MM.1S (cell line): ENCODE measurements at regions not wholly inside any gene's neighbourhood (a gene's known extent, or its start where the extent isn't known, plus 50 kb on each side); places are given as distances from the start of the nearest gene placed in this dataset.

Experiments used
- DNase-seq: peaks from one replicate; pipeline ENCODE4 v3.0.0-alpha.2; 2015
- H2AFZ ChIP-seq: fragments of 300-600 bp; sonication (generic); 2 replicates; pipeline ENCODE4 v1.6.0; 2016; ENCODE audit warnings: antibody characterized with exemption, low read length
- H3F3A ChIP-seq: fragments of 300-600 bp; sonication (generic); 2 replicates; pipeline ENCODE4 v1.6.1; 2016; ENCODE audit warnings: mild to moderate bottlenecking, antibody characterized with exemption, low read length, moderate library complexity, mixed read lengths; ENCODE audit not compliant: insufficient read depth
- H3K27ac ChIP-seq: fragments of 300-600 bp; sonication (generic); 2 replicates; pipeline ENCODE4 v1.5.1; 2016; ENCODE audit warnings: mild to moderate bottlenecking, low read length
- H3K27me3 ChIP-seq: fragments of 300-600 bp; sonication (generic); replicated peaks from 2 replicates; pipeline ENCODE4 v1.6.0; 2016; ENCODE audit warnings: low read length; ENCODE audit not compliant: insufficient read depth
- H3K36me3 ChIP-seq: fragments of 300-600 bp; sonication (generic); replicated peaks from 2 replicates; pipeline ENCODE4 v1.6.1; 2016; ENCODE audit warnings: mild to moderate bottlenecking, low read length, mixed read lengths; ENCODE audit not compliant: insufficient read depth
- H3K4me1 ChIP-seq: fragments of 300-600 bp; sonication (generic); 2 replicates; pipeline ENCODE4 v1.6.1; 2016; ENCODE audit warnings: low read length, mixed read lengths
- H3K4me2 ChIP-seq: fragments of 300-600 bp; sonication (generic); 2 replicates; pipeline ENCODE4 v1.6.0; 2016; ENCODE audit warnings: low read depth, low read length
- H3K4me3 ChIP-seq: fragments of 300-600 bp; sonication (generic); 2 replicates; pipeline ENCODE4 v1.5.1; 2016; ENCODE audit warnings: low read length, mixed read lengths
- H3K79me2 ChIP-seq: fragments of 300-600 bp; sonication (generic); 2 replicates; pipeline ENCODE4 v1.6.1; 2016; ENCODE audit warnings: mixed run types, low read length, mixed read lengths
- H3K9ac ChIP-seq: fragments of 300-600 bp; sonication (generic); 2 replicates; pipeline ENCODE4 v1.6.1; 2016; ENCODE audit warnings: low read length, mixed read lengths
- H3K9me2 ChIP-seq: fragments of 300-600 bp; sonication (generic); replicated peaks from 2 replicates; pipeline ENCODE4 v1.6.1; 2016; ENCODE audit warnings: mild to moderate bottlenecking, low read length, mixed read lengths; ENCODE audit not compliant: insufficient read depth
- H3K9me3 ChIP-seq: fragments of 300-600 bp; sonication (generic); replicated peaks from 2 replicates; pipeline ENCODE4 v1.6.1; 2016; ENCODE audit warnings: mild to moderate bottlenecking, low read length, mixed read lengths; ENCODE audit not compliant: insufficient read depth
- H4K20me1 ChIP-seq: fragments of 300-600 bp; sonication (generic); 2 replicates; pipeline ENCODE4 v1.6.1; 2016; ENCODE audit warnings: mild to moderate bottlenecking, low read length, moderate library complexity, mixed read lengths; ENCODE audit not compliant: insufficient read depth
- EZH2 ChIP-seq: fragments of 300-600 bp; sonication (generic); optimal IDR thresholded peaks from 2 replicates; pipeline ENCODE3; 2017; ENCODE audit warnings: low read depth, mild to moderate bottlenecking, antibody characterized with exemption, low read length, mixed read lengths
- EZH2phosphoT487 ChIP-seq: fragments of 300-600 bp; sonication (generic); IDR thresholded peaks from 2 replicates; pipeline ENCODE4 v1.6.1; 2018; ENCODE audit warnings: antibody characterized with exemption, low read length
- TF ChIP-seq, protein P1 (sequence below): fragments of 300-600 bp; sonication (generic); IDR thresholded peaks from 2 replicates; pipeline ENCODE4 v1.5.1; 2016; ENCODE audit warnings: antibody characterized with exemption, low read length, mixed read lengths

DNA sequence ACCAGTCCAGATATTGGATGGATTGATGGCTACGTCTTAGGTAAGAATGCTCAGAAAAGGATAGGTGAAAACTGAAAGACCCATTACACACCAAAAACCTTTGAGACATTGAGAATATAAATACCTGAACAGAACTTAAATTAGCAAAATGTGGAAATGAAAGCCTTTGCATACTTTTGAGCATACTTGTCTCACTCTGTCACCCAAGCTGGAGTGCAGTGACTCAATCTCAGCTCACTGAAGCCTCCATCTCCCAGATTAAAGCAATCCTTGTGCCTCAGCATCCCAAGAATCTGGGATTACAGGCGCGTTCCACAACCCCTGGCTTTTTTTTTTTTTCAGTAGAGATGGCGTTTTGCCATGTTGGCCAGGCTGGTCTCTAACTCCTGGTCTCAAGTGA is 695.3 kb downstream of the DACH1 start:
- Histone ChIP-seq H3K9me2 (no peaks in the 10 kb centered on the region), H3K9ac (no peak overlapping the region), H3K9me3 (no peaks in the 10 kb centered on the region), H3K36me3 (no peaks in the 10 kb centered on the region), H3K4me2 (no peak overlapping the region), H3F3A (no peaks in the 10 kb centered on the region), H3K79me2 (no peaks in the 10 kb centered on the region), H3K27ac (no peak overlapping the region), H3K4me1 (no peaks in the 10 kb centered on the region), H3K27me3 (no peaks in the 10 kb centered on the region), H2AFZ (no peak overlapping the region), H4K20me1 (no peaks in the 10 kb centered on the region), H3K4me3 (no peak overlapping the region)
- DNase-seq = no peak
- TF ChIP-seq, protein P1, sequence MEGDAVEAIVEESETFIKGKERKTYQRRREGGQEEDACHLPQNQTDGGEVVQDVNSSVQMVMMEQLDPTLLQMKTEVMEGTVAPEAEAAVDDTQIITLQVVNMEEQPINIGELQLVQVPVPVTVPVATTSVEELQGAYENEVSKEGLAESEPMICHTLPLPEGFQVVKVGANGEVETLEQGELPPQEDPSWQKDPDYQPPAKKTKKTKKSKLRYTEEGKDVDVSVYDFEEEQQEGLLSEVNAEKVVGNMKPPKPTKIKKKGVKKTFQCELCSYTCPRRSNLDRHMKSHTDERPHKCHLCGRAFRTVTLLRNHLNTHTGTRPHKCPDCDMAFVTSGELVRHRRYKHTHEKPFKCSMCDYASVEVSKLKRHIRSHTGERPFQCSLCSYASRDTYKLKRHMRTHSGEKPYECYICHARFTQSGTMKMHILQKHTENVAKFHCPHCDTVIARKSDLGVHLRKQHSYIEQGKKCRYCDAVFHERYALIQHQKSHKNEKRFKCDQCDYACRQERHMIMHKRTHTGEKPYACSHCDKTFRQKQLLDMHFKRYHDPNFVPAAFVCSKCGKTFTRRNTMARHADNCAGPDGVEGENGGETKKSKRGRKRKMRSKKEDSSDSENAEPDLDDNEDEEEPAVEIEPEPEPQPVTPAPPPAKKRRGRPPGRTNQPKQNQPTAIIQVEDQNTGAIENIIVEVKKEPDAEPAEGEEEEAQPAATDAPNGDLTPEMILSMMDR = no peak
- TF ChIP-seq EZH2phosphoT487 (no peak), EZH2 (no peak)

DNA sequence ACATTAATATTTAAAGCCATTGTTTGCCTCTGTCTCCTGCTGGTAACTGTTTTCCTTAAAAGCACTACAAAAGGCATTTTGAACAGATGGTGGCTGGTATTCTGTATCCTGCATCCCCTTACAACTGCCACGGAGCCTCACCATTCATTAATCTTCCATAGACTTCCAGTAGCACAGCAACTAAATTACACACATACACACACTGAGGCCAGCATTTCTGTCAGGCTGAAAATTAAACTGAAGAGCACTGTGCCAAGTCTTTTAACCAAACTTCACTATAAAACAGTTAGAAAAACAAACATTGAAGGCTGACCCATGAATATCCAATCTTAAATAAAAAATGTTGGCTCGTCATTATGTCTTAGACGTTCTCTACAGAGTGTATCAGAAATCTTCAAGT is 697.8 kb downstream of the DACH1 start:
- no peak overlapping the region for H3K27ac ChIP-seq
- DNase-seq = no peak
- H3K9ac ChIP-seq = no peak overlapping the region
- no peak overlapping the region for H3K4me3 ChIP-seq
- H3K4me2 ChIP-seq = no peak overlapping the region
- no peaks in the 10 kb centered on the region for H3K9me2 ChIP-seq
- H2AFZ ChIP-seq = no peak overlapping the region
- no peaks in the 10 kb centered on the region for H3K36me3 ChIP-seq
- H3K9me3 ChIP-seq = no peaks in the 10 kb centered on the region
- H3K27me3 ChIP-seq = no peaks in the 10 kb centered on the region
- H3F3A ChIP-seq = no peaks in the 10 kb centered on the region
- no peaks in the 10 kb centered on the region for H3K4me1 ChIP-seq
- H3K79me2 ChIP-seq = no peaks in the 10 kb centered on the region
- no peaks in the 10 kb centered on the region for H4K20me1 ChIP-seq
- TF ChIP-seq EZH2phosphoT487 = no peak
- TF ChIP-seq EZH2 = no peak
- TF ChIP-seq, protein P1 = no peak

- Histone ChIP-seq H4K20me1 (no peaks in the 10 kb centered on the region), H3K79me2 (no peaks in the 10 kb centered on the region)
These were observed 710.5 kb downstream of the DACH1 start for GRCh38 chr13:71156550-71156949.

More at GRCh38 chr13:71156550-71156949, 710.5 kb downstream of the DACH1 start:
- DNase-seq = no peak
- Histone ChIP-seq H3K4me3 (no peak overlapping the region), H3K4me1 (no peaks in the 10 kb centered on the region), H3K27me3 (no peaks in the 10 kb centered on the region), H3K36me3 (no peaks in the 10 kb centered on the region), H3K9me2 (no peaks in the 10 kb centered on the region), H3K9ac (no peak overlapping the region), H3K27ac (no peak overlapping the region), H3K4me2 (no peak overlapping the region), H3F3A (no peaks in the 10 kb centered on the region), H3K9me3 (no peaks in the 10 kb centered on the region), H2AFZ (no peak overlapping the region)
- TF ChIP-seq EZH2phosphoT487 = no peak
- no peak for TF ChIP-seq EZH2
- TF ChIP-seq, protein P1 = no peak
